ENCODE measurements at regions not wholly inside any gene's neighbourhood (a gene's known extent, or its start where the extent isn't known, plus 50 kb on each side); places are given as distances from the start of the nearest gene placed in this dataset.
A peak's percentile ranks its signal among the peaks of the same experiment; 100 is the strongest.

DNA sequence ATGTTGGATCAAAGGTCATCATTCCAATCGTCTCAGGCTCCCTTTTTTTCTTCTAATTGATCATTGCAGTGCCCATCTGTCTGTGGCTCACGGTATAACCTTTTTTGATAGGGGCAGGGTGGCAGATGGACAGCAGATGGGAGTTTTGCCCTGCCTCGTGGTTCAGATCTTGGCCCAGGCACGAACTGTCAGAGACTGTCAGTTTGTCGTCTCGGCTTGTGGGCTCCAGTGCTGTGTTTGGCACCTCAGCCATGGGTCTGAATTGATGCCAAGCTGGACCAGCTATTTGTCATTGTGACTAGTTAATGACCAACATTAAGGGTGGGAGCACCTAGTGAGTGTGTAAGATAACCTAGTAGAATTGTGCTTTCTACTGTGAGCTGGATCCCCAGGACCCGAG is 197.6 kb downstream of the PRL start:
- no peaks in the 10 kb centered on the region for H4K20me1 ChIP-seq (ENCODE audit: insufficient read depth)
- no peaks in the 10 kb centered on the region for H3K9me3 ChIP-seq
- DNase-seq, result no peak
- H3K27ac ChIP-seq (ENCODE audit: low read depth in 2 of 2, low read length in 1 of 2), result peak overlapping the region in 1 of 2 experiments; percentile 26; a peak in 1 of 4 replicates
- no peaks in the 10 kb centered on the region for H3K79me2 ChIP-seq (ENCODE audit: insufficient read depth)
- H3K4me1 ChIP-seq (ENCODE audit: control insufficient read depth in 1 of 2, insufficient read depth in 2 of 2, low read depth in 1 of 2, low read length in 1 of 2), result peaks cover 5 to 8% of the 10 kb centered on the region in 2 experiments; a peak in 3 of 4 replicates
- H3K9ac ChIP-seq, result no peak overlapping the region
- H2AFZ ChIP-seq (ENCODE audit: low read depth), result no peak overlapping the region
- H3K36me3 ChIP-seq (replicated peaks in 1 of 2; ENCODE audit: control insufficient read depth in 1 of 2, insufficient read depth in 2 of 2, low read length in 1 of 2), result peaks cover 0 to 5% of the 10 kb centered on the region in 2 experiments
- H3K27me3 ChIP-seq (ENCODE audit: insufficient read depth), result no peaks in the 10 kb centered on the region
- no peak overlapping the region for H3K4me3 ChIP-seq (ENCODE audit: low read depth in 2 of 2, low read length in 1 of 2)
- ChIA-PET CTCF (no interaction called here), POLR2A (no interaction called here)
- WGBS (ENCODE audit: low lambda C conversion rate), result 68% methylated on average over 7 of the region's 7 CpGs
- H3K4me2 ChIP-seq, result no peak overlapping the region
- H3K9me2 ChIP-seq, result no peaks in the 10 kb centered on the region
- no peaks in the 10 kb centered on the region for H3F3A ChIP-seq (replicated peaks; ENCODE audit: insufficient read depth)
- no peak for TF ChIP-seq EZH2phosphoT487 (IDR thresholded peaks at IDR 0.05; ENCODE audit: borderline replicate concordance, low read depth)
- no peak for TF ChIP-seq TAF1 (IDR thresholded peaks at IDR 0.05; ENCODE audit: borderline replicate concordance, low read depth, low read length)
- TF ChIP-seq ELF1 (IDR thresholded peaks at IDR 0.05), result no peak
- no peak for TF ChIP-seq SMC3 (IDR thresholded peaks at IDR 0.05; ENCODE audit: low read depth, low read length)
- TF ChIP-seq, protein P1, sequence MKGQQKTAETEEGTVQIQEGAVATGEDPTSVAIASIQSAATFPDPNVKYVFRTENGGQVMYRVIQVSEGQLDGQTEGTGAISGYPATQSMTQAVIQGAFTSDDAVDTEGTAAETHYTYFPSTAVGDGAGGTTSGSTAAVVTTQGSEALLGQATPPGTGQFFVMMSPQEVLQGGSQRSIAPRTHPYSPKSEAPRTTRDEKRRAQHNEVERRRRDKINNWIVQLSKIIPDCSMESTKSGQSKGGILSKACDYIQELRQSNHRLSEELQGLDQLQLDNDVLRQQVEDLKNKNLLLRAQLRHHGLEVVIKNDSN (IDR thresholded peaks at IDR 0.05; ENCODE audit: borderline replicate concordance, low read depth), result no peak
- TF ChIP-seq, protein P2, sequence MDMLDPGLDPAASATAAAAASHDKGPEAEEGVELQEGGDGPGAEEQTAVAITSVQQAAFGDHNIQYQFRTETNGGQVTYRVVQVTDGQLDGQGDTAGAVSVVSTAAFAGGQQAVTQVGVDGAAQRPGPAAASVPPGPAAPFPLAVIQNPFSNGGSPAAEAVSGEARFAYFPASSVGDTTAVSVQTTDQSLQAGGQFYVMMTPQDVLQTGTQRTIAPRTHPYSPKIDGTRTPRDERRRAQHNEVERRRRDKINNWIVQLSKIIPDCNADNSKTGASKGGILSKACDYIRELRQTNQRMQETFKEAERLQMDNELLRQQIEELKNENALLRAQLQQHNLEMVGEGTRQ (IDR thresholded peaks at IDR 0.05; ENCODE audit: borderline replicate concordance, low read depth, low read length), result no peak
- no peak for TF ChIP-seq MXI1 (IDR thresholded peaks at IDR 0.05; ENCODE audit: low read depth, low read length)
- no peak for TF ChIP-seq JUND (IDR thresholded peaks at IDR 0.05)
- TF ChIP-seq, protein P3, sequence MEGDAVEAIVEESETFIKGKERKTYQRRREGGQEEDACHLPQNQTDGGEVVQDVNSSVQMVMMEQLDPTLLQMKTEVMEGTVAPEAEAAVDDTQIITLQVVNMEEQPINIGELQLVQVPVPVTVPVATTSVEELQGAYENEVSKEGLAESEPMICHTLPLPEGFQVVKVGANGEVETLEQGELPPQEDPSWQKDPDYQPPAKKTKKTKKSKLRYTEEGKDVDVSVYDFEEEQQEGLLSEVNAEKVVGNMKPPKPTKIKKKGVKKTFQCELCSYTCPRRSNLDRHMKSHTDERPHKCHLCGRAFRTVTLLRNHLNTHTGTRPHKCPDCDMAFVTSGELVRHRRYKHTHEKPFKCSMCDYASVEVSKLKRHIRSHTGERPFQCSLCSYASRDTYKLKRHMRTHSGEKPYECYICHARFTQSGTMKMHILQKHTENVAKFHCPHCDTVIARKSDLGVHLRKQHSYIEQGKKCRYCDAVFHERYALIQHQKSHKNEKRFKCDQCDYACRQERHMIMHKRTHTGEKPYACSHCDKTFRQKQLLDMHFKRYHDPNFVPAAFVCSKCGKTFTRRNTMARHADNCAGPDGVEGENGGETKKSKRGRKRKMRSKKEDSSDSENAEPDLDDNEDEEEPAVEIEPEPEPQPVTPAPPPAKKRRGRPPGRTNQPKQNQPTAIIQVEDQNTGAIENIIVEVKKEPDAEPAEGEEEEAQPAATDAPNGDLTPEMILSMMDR (IDR thresholded peaks at IDR 0.05), result no peak
- no peak for TF ChIP-seq YY1 (IDR thresholded peaks at IDR 0.05; ENCODE audit: low read depth)
- no peak for TF ChIP-seq SIN3A (IDR thresholded peaks at IDR 0.05; ENCODE audit: borderline replicate concordance, low read depth, low read length)
- no peak for TF ChIP-seq GATA2 (CRISPR knock-in tag; IDR thresholded peaks at IDR 0.05)

DNA sequence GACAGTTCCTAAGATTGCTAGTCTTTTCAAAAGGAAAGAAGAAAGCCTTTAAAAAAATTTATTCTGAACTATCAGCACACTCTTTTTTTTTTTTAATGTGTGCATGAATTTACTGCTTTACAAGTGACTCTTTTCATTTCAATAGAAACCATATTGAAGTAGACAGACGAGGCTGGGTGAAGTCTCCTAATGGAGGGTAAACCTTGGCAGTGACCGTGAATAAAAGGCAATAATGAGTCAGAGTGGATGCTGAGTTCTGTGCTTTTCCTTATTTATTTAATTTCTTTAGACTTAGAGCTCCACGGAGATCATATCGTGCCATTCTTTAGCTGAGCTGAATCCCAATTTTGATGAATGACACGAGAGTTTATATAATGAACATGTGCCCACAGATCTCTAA is 196.9 kb downstream of the PRL start:
- DNase-seq, result no peak
- Histone ChIP-seq H3K9ac (no peak overlapping the region), H3K9me3 (no peaks in the 10 kb centered on the region), H2AFZ (ENCODE audit: low read depth) (no peak overlapping the region), H4K20me1 (ENCODE audit: insufficient read depth) (no peaks in the 10 kb centered on the region), H3K4me2 (no peak overlapping the region), H3K79me2 (ENCODE audit: insufficient read depth) (no peaks in the 10 kb centered on the region), H3K4me3 (ENCODE audit: low read depth in 2 of 2, low read length in 1 of 2) (no peak overlapping the region), H3K27me3 (ENCODE audit: insufficient read depth) (no peaks in the 10 kb centered on the region), H3F3A (replicated peaks; ENCODE audit: insufficient read depth) (no peaks in the 10 kb centered on the region), H3K36me3 (replicated peaks in 1 of 2; ENCODE audit: control insufficient read depth in 1 of 2, insufficient read depth in 2 of 2, low read length in 1 of 2) (peaks cover 0 to 5% of the 10 kb centered on the region in 2 experiments), H3K27ac (ENCODE audit: low read depth in 2 of 2, low read length in 1 of 2) (no peak overlapping the region), H3K9me2 (no peaks in the 10 kb centered on the region), H3K4me1 (ENCODE audit: control insufficient read depth in 1 of 2, insufficient read depth in 2 of 2, low read depth in 1 of 2, low read length in 1 of 2) (peaks cover 5 to 8% of the 10 kb centered on the region in 2 experiments; a peak in 3 of 4 replicates)
- WGBS (ENCODE audit: low lambda C conversion rate), result 72% methylated on average over 5 of the region's 5 CpGs
- POLR2A ChIA-PET, result no interaction called here
- no peak for TF ChIP-seq POLR2AphosphoS5 (IDR thresholded peaks at IDR 0.05; ENCODE audit: low read depth, low read length)
- TF ChIP-seq, protein P3 (IDR thresholded peaks at IDR 0.05), result no peak
- TF ChIP-seq NRF1 (IDR thresholded peaks at IDR 0.05; ENCODE audit: low read depth, low read length), result no peak
- CTCF ChIA-PET, result no interaction called here
